Choroid plexus epithelial cell (primary cell): ENCODE measurements at regions not wholly inside any gene's neighbourhood (a gene's known extent, or its start where the extent isn't known, plus 50 kb on each side); places are given as distances from the start of the nearest gene placed in this dataset.
A peak's percentile ranks its signal among the peaks of the same experiment; 100 is the strongest.
"Not testable (repeated sequence)": the region's sequence is repeated elsewhere in the genome, so short reads cannot be mapped to it uniquely, and the experiment has no call there.

ENCODE experiments used
- DNase-seq: peaks from one replicate; pipeline ENCODE4 v3.0.0-alpha.2; 2010; ENCODE audit warnings: low read depth
- H3K4me3 ChIP-seq: 2 replicates; pipeline ENCODE4 v1.5.1; 2011; ENCODE audit warnings: low read depth, mild to moderate bottlenecking, control low read depth, low read length, moderate library complexity
- TF ChIP-seq, protein P1 (sequence below): conservative IDR thresholded peaks from 2 replicates; pipeline ENCODE4 v1.5.1; 2011; ENCODE audit warnings: low read depth, mild to moderate bottlenecking, control low read depth, inconsistent platforms, low read length, moderate library complexity

GRCh38 chr12:68440068-68440581 lies 108.0 kb upstream of the MDM1 start:
- H3K4me3 ChIP-seq: no peak overlapping the region
- TF ChIP-seq, protein P1, sequence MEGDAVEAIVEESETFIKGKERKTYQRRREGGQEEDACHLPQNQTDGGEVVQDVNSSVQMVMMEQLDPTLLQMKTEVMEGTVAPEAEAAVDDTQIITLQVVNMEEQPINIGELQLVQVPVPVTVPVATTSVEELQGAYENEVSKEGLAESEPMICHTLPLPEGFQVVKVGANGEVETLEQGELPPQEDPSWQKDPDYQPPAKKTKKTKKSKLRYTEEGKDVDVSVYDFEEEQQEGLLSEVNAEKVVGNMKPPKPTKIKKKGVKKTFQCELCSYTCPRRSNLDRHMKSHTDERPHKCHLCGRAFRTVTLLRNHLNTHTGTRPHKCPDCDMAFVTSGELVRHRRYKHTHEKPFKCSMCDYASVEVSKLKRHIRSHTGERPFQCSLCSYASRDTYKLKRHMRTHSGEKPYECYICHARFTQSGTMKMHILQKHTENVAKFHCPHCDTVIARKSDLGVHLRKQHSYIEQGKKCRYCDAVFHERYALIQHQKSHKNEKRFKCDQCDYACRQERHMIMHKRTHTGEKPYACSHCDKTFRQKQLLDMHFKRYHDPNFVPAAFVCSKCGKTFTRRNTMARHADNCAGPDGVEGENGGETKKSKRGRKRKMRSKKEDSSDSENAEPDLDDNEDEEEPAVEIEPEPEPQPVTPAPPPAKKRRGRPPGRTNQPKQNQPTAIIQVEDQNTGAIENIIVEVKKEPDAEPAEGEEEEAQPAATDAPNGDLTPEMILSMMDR: no peak
- DNase-seq: peak; percentile 62

- H3K4me3 ChIP-seq: no peak overlapping the region
- DNase-seq: no peak
- TF ChIP-seq, protein P1: no peak
These were observed 109.0 kb upstream of the MDM1 start for GRCh38 chr12:68441167-68441566.

- H3K4me3 ChIP-seq, DNase-seq: not testable (repeated sequence)
These were observed 110.3 kb upstream of the MDM1 start for GRCh38 chr12:68442353-68442972.

- not testable (repeated sequence) for H3K4me3 ChIP-seq, DNase-seq
These were observed 111.5 kb upstream of the MDM1 start for GRCh38 chr12:68443695-68444094.

- no peak overlapping the region for H3K4me3 ChIP-seq
- TF ChIP-seq, protein P1: no peak
- DNase-seq: peak; percentile 36
These were observed 113.7 kb upstream of the MDM1 start for GRCh38 chr12:68445824-68446223.

- TF ChIP-seq, protein P1: no peak
- no peak for DNase-seq
- no peak overlapping the region for H3K4me3 ChIP-seq
These were observed 114.2 kb upstream of the MDM1 start for GRCh38 chr12:68446384-68446783.

DNA sequence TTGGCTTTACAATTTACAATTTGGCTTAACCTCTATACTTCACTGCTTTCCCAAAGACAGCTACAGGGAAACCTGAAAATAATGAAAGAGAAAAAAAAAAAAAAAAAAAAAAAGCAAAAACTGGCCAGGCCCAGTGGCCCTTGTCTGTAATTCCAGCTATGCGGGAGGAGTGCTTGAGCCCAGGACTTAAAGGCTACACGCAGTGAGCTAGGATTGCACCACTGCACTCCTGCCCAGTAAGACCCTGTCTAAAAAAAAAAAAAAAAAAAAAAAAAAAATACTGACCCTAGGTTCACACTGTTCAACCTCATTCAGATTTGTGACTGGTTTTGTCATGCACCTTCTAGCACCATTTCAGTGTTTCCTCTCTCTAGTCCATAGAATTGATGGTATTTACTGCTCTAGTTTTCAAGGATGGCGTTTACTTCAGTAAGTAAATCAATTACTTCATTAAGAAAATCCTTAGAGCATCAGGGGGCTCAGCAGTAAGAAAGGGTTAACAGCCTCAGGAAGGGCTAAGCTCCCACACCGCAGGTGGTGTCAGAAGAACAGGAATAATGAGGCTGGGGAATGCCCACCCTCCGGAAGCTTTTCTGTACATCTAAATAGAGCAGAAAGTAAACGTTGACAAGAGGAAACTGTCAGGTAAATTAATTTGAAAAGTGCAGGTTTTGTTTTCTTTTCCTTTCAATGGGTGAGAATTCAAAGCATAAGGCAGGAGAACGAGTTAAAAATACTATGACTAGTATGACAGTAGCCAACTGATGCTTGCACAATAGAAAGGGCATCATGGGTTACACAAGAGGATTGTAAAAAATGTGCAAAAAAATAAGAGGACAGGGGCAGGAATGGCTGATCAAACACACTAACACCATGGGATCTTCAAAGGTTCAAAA lies 115.0 kb upstream of the MDM1 start:
- peak; percentile 48 for DNase-seq
- TF ChIP-seq, protein P1: no peak
- H3K4me3 ChIP-seq: no peak overlapping the region
